GM21360 (cell line): ENCODE measurements at regions not wholly inside any gene's neighbourhood (a gene's known extent, or its start where the extent isn't known, plus 50 kb on each side); places are given as distances from the start of the nearest gene placed in this dataset.

Experiments
- ATAC-seq: cut with Tn5 transposase; IDR thresholded peaks from one replicate; pipeline ENCODE4 v1.9.1; 2021; ENCODE audit warnings: mild to moderate bottlenecking, moderate library complexity; ENCODE audit not compliant: unreplicated experiment

- ATAC-seq = no peak
Observed at GRCh38 chr12:31783996-31784645, 55.3 kb upstream of the AMN1 start.

DNA sequence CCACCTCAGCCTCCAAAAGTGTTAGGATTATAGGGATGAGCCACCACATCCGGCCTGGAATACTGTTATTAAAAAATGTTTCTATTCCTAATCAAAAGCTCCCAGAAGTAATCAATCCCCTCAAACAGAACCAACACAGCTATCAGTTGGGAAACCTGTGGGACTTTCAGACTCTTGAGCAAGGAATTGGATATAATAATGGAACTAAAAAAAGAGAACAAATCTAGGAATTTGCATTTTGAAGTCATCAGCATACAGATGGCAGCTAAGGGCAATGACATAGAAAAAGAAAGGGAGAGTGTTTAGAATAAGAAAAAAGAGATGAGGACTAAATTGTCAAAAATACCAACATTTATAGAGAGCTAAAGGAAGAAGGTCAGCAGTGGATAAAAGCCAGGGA, 54.7 kb upstream of the AMN1 start:
- ATAC-seq = no peak

DNA sequence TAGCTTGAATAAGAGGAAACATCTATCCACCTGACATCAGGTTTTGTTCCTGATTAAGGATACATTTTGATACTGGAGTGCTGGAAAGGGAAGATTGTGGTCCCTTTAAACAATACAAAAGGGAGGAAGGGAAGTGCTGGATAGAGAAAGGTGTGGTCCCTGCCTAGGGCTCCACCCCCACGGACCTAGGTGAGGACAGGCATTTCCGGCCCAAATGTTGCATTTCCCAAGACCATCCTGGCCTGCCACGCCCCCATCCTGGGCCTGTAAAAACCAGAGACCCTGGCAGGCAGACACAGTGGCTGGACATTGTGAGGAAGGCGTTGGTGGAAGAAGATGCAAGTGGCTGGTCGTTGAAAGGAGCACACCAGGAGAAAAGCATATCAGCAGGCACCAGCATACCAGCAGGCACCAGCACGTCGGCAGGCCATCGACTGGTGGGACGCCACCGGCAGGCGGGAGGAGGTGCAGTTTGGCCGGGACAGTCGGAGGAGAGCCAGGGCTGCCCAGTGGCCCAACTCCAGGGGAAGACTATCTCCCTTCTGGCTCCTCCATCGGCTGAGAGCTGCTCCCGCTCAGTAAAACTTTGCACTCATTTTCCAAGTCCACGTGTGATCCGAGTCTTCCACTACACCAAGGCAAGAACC, 53.2 kb upstream of the AMN1 start:
- no peak for ATAC-seq

GRCh38 chr12:31780096-31780495, 51.3 kb upstream of the AMN1 start:
- ATAC-seq = no peak

GRCh38 chr12:31778687-31779086, 49.9 kb upstream of the AMN1 start:
- no peak for ATAC-seq
